ENCODE measurements at regions not wholly inside any gene's neighbourhood (a gene's known extent, or its start where the extent isn't known, plus 50 kb on each side); places are given as distances from the start of the nearest gene placed in this dataset.
"Not testable (repeated sequence)": the region's sequence is repeated elsewhere in the genome, so short reads cannot be mapped to it uniquely, and the experiment has no call there.

- not testable (repeated sequence) for TF ChIP-seq CEBPB (IDR thresholded peaks at IDR 0.05; ENCODE audit: borderline replicate concordance, low read depth, low read length); EZH2 (conservative IDR thresholded peaks at IDR 0.05; ENCODE audit: low read depth, low read length); GABPA (IDR thresholded peaks at IDR 0.05; ENCODE audit: low read depth, low read length); GABPA (CRISPR knock-in tag; IDR thresholded peaks at IDR 0.05; ENCODE audit: low read depth); HNRNPH1 (optimal IDR thresholded peaks at IDR 0.05; ENCODE audit: low read depth, low read length); ZNF280B (CRISPR knock-in tag; IDR thresholded peaks at IDR 0.05; ENCODE audit: borderline replicate concordance); ZNF780A (CRISPR knock-in tag; IDR thresholded peaks at IDR 0.05); ZNF121 (CRISPR knock-in tag; IDR thresholded peaks at IDR 0.05)
- TF ChIP-seq, protein P1, sequence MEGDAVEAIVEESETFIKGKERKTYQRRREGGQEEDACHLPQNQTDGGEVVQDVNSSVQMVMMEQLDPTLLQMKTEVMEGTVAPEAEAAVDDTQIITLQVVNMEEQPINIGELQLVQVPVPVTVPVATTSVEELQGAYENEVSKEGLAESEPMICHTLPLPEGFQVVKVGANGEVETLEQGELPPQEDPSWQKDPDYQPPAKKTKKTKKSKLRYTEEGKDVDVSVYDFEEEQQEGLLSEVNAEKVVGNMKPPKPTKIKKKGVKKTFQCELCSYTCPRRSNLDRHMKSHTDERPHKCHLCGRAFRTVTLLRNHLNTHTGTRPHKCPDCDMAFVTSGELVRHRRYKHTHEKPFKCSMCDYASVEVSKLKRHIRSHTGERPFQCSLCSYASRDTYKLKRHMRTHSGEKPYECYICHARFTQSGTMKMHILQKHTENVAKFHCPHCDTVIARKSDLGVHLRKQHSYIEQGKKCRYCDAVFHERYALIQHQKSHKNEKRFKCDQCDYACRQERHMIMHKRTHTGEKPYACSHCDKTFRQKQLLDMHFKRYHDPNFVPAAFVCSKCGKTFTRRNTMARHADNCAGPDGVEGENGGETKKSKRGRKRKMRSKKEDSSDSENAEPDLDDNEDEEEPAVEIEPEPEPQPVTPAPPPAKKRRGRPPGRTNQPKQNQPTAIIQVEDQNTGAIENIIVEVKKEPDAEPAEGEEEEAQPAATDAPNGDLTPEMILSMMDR (CRISPR knock-in tag; IDR thresholded peaks at IDR 0.05), result not testable (repeated sequence)
Observed at GRCh38 chr16:18204309-18204708, 132.2 kb downstream of the NPIPA8 start.

All from HepG2 (cell line).